MCF 10A (cell line): ENCODE measurements at regions not wholly inside any gene's neighbourhood (a gene's known extent, or its start where the extent isn't known, plus 50 kb on each side); places are given as distances from the start of the nearest gene placed in this dataset.

Source experiments
- BruUV-seq: library from RNA; stranded (reverse); fragments of 400-500 nt; replicated peaks from 2 replicates; lab custom pipeline; 2021; lab: Mats Ljungman, UMichigan
- CTCF ChIA-PET: fragments of 300-600 bp; sonication (Branson Sonifier 250); formaldehyde crosslinking; extraction: SDS; loops from one replicate; lab custom pipeline; 2021; ENCODE audit warnings: antibody characterized with exemption, inconsistent platforms; lab: Yijun Ruan, JAX
- POLR2A ChIA-PET: fragments of 300-600, 350-650 bp; sonication (Branson Sonifier 250); formaldehyde crosslinking; extraction: SDS; loops from one replicate; lab custom pipeline; 2020; ENCODE audit warnings: antibody characterized with exemption, inconsistent platforms; lab: Yijun Ruan, JAX
- DNase-seq: peaks from one replicate; pipeline ENCODE4 v3.0.0-alpha.2; 2018; ENCODE audit not compliant: unreplicated experiment
- H3K27ac Mint-ChIP-seq: one replicate; pipeline ENCODE4 v1.8.0; 2022; ENCODE audit warnings: mild to moderate bottlenecking, low read depth, mixed read lengths; ENCODE audit not compliant: unreplicated experiment
- H3K27me3 Mint-ChIP-seq: one replicate; pipeline ENCODE4 v1.8.0; 2022; ENCODE audit warnings: mixed read lengths; ENCODE audit not compliant: insufficient read depth, unreplicated experiment
- H3K36me3 Mint-ChIP-seq: one replicate; pipeline ENCODE4 v1.8.0; 2022; ENCODE audit warnings: mild to moderate bottlenecking, moderate library complexity, mixed read lengths; ENCODE audit not compliant: insufficient read depth, unreplicated experiment
- H3K4me1 Mint-ChIP-seq: one replicate; pipeline ENCODE4 v1.8.0; 2022; ENCODE audit warnings: mixed read lengths; ENCODE audit not compliant: insufficient read depth, unreplicated experiment
- H3K4me3 Mint-ChIP-seq: one replicate; pipeline ENCODE4 v1.8.0; 2022; ENCODE audit warnings: mild to moderate bottlenecking, moderate library complexity, mixed read lengths; ENCODE audit not compliant: unreplicated experiment
- H3K9me3 Mint-ChIP-seq: one replicate; pipeline ENCODE4 v1.8.0; 2022; ENCODE audit warnings: mixed read lengths; ENCODE audit not compliant: unreplicated experiment
- intact Hi-C: fragments of 100-400 bp; cut with micrococcal nuclease; formaldehyde crosslinking; loops from 2 replicates; pipeline ENCODE4 v1.14.1; 2022
- TF ChIP-seq, protein P1 (sequence below): fragments of 200-600 bp; IDR thresholded peaks from one replicate; pipeline ENCODE4 v1.8.0; 2022; ENCODE audit warnings: antibody characterized with exemption, mild to moderate bottlenecking; ENCODE audit not compliant: unreplicated experiment

- intact Hi-C loops = no loop called here
- POLR2A ChIA-PET = no interaction called here
Measured at GRCh38 chr7:33711231-33712019, 193.9 kb upstream of the BMPER start.

GRCh38 chr7:33712020-33712414 lies 193.3 kb upstream of the BMPER start:
- TF ChIP-seq, protein P1, sequence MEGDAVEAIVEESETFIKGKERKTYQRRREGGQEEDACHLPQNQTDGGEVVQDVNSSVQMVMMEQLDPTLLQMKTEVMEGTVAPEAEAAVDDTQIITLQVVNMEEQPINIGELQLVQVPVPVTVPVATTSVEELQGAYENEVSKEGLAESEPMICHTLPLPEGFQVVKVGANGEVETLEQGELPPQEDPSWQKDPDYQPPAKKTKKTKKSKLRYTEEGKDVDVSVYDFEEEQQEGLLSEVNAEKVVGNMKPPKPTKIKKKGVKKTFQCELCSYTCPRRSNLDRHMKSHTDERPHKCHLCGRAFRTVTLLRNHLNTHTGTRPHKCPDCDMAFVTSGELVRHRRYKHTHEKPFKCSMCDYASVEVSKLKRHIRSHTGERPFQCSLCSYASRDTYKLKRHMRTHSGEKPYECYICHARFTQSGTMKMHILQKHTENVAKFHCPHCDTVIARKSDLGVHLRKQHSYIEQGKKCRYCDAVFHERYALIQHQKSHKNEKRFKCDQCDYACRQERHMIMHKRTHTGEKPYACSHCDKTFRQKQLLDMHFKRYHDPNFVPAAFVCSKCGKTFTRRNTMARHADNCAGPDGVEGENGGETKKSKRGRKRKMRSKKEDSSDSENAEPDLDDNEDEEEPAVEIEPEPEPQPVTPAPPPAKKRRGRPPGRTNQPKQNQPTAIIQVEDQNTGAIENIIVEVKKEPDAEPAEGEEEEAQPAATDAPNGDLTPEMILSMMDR = no peak
- Mint-ChIP-seq H3K4me1 (peaks cover 5% of the 10 kb centered on the region), H3K36me3 (no peaks in the 10 kb centered on the region), H3K4me3 (no peak overlapping the region), H3K27ac (no peak overlapping the region), H3K9me3 (no peaks in the 10 kb centered on the region), H3K27me3 (peaks cover 15% of the 10 kb centered on the region)
- intact Hi-C loops = no loop called here
- ChIA-PET POLR2A (no interaction called here), CTCF (interaction anchor here (1.0 to 1.1 kb wide), 2 partner anchors 12 to 19 kb away, joined by 3 read pairs; no protein-coding TSS in a partner anchor)
- BruUV-seq = no TSS peak
- no peak for DNase-seq

More at GRCh38 chr7:33711231-33712019, 193.9 kb upstream of the BMPER start:
- peaks cover 5% of the 10 kb centered on the region for H3K4me1 Mint-ChIP-seq
- H3K36me3 Mint-ChIP-seq = no peaks in the 10 kb centered on the region
- no TSS peak for BruUV-seq
- H3K27me3 Mint-ChIP-seq = peaks cover 15% of the 10 kb centered on the region
- H3K9me3 Mint-ChIP-seq = no peaks in the 10 kb centered on the region
- CTCF ChIA-PET = interaction anchor here (1.0 to 1.2 kb wide), 3 partner anchors 12 to 221 kb away, joined by 3 to 6 read pairs (median 3); no protein-coding TSS in a partner anchor
- H3K27ac Mint-ChIP-seq = peak overlapping the region; percentile 5
- no peak overlapping the region for H3K4me3 Mint-ChIP-seq
- DNase-seq = no peak
- TF ChIP-seq, protein P1 = no peak

- no peaks in the 10 kb centered on the region for H3K36me3 Mint-ChIP-seq
- intact Hi-C loops = no loop called here
- H3K27ac Mint-ChIP-seq = no peak overlapping the region
- TF ChIP-seq, protein P1 = no peak
- BruUV-seq = no TSS peak
- peaks cover 15% of the 10 kb centered on the region for H3K27me3 Mint-ChIP-seq
- no peak for DNase-seq
- H3K4me1 Mint-ChIP-seq = peaks cover 5% of the 10 kb centered on the region
- POLR2A ChIA-PET = no interaction called here
- H3K9me3 Mint-ChIP-seq = no peaks in the 10 kb centered on the region
- CTCF ChIA-PET = interaction anchor here (0.6 to 2.4 kb wide), 6 partner anchors 8 to 421 kb away, joined by 3 to 16 read pairs (median 4); no protein-coding TSS in a partner anchor
- H3K4me3 Mint-ChIP-seq = no peak overlapping the region
Measured at GRCh38 chr7:33714208-33714607, 191.1 kb upstream of the BMPER start.
